ENCODE measurements at regions not wholly inside any gene's neighbourhood (a gene's known extent, or its start where the extent isn't known, plus 50 kb on each side); places are given as distances from the start of the nearest gene placed in this dataset.

GRCh38 chr2:81979086-81979485 lies 1674.5 kb upstream of the LRRTM1 start:
- no peak for TF ChIP-seq POLR2AphosphoS5 (IDR thresholded peaks at IDR 0.05; ENCODE audit: borderline replicate concordance, low read depth, low read length)
- TF ChIP-seq EZH2 (IDR thresholded peaks at IDR 0.05): no peak
- TF ChIP-seq FOXP2 (optimal IDR thresholded peaks at IDR 0.05; ENCODE audit: control extremely low read depth, extremely low read length, insufficient read depth): no peak

All from SK-N-MC (cell line).